Mucosa of descending colon (tissue), 3 donors: ENCODE measurements at regions not wholly inside any gene's neighbourhood (a gene's known extent, or its start where the extent isn't known, plus 50 kb on each side); places are given as distances from the start of the nearest gene placed in this dataset.

Source experiments
- ATAC-seq: fragments of 200-7000 bp; cut with Tn5 transposase; one replicate; pipeline ENCODE4 v1.9.1; 2020; ENCODE audit warnings: mild to moderate bottlenecking, moderate library complexity
- DNase-seq, 3 donors: peaks; one replicate each; pipeline ENCODE4 v3.0.0-alpha.2; 2020
- H3K36me3 ChIP-seq: fragments of 200-600 bp; one replicate; pipeline ENCODE4 v1.8.0; 2021; ENCODE audit warnings: low read depth, mild to moderate bottlenecking
- H3K4me1 ChIP-seq: fragments of 200-600 bp; one replicate; pipeline ENCODE4 v1.8.0; 2021; ENCODE audit warnings: low read depth, mild to moderate bottlenecking
- H3K4me3 ChIP-seq: fragments of 200-600 bp; one replicate; pipeline ENCODE4 v1.8.0; 2021; ENCODE audit warnings: mild to moderate bottlenecking
- H3K9me3 ChIP-seq: fragments of 200-600 bp; one replicate; pipeline ENCODE4 v1.8.0; 2021; ENCODE audit warnings: mild to moderate bottlenecking
- intact Hi-C, 2 donors: fragments of 100-400 bp; cut with DNase I in 1 of 2; cut with micrococcal nuclease in 1 of 2; formaldehyde crosslinking; loops; one replicate each; pipeline versions ENCODE4 v1.11.0 to v1.11.1; 2022; cut with DNase I, micrococcal nuclease
- TF ChIP-seq, protein P1 (sequence below): fragments of 200-600 bp; IDR thresholded peaks from one replicate; pipeline ENCODE4 v1.8.0; 2022; ENCODE audit warnings: antibody characterized with exemption, mild to moderate bottlenecking
- donor health status: DM: no; HTN: no; CAD: no; lungs with moderate emphysema.
- donor health status: DM: no; HTN: no; CAD: no.
- donor health status: DM: no; HTN: yes; CAD: no.

DNA sequence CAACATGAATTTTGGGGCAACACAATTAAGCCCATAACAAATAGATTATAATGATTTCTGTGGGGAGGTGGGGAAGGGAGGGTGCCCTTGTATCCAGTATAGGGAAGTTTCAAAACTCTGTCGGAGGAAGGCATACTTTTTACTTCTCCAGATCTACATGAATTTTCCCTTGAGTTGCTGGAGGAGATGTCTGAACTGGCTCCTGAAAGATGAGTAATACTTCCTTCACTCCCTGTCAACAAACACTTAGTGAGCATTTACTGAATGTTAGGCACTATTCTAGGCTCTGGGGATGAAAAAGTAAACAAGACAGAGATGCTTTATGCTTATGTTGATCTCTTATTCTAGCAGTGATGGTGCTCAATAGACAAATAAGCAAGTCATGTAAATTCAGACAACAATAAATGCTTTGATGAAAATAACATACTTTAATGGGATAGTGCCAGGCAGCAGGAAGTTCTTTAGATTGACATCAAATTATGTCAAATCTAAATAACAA lies 197.9 kb upstream of the ANKH start:
- ATAC-seq (no peak), DNase-seq (no peak)
- Histone ChIP-seq H3K9me3 (no peaks in the 10 kb centered on the region), H3K36me3 (no peaks in the 10 kb centered on the region), H3K4me3 (no peak overlapping the region), H3K4me1 (no peaks in the 10 kb centered on the region)
- intact Hi-C loops: no loop called here
- TF ChIP-seq, protein P1, sequence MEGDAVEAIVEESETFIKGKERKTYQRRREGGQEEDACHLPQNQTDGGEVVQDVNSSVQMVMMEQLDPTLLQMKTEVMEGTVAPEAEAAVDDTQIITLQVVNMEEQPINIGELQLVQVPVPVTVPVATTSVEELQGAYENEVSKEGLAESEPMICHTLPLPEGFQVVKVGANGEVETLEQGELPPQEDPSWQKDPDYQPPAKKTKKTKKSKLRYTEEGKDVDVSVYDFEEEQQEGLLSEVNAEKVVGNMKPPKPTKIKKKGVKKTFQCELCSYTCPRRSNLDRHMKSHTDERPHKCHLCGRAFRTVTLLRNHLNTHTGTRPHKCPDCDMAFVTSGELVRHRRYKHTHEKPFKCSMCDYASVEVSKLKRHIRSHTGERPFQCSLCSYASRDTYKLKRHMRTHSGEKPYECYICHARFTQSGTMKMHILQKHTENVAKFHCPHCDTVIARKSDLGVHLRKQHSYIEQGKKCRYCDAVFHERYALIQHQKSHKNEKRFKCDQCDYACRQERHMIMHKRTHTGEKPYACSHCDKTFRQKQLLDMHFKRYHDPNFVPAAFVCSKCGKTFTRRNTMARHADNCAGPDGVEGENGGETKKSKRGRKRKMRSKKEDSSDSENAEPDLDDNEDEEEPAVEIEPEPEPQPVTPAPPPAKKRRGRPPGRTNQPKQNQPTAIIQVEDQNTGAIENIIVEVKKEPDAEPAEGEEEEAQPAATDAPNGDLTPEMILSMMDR: no peak

DNA sequence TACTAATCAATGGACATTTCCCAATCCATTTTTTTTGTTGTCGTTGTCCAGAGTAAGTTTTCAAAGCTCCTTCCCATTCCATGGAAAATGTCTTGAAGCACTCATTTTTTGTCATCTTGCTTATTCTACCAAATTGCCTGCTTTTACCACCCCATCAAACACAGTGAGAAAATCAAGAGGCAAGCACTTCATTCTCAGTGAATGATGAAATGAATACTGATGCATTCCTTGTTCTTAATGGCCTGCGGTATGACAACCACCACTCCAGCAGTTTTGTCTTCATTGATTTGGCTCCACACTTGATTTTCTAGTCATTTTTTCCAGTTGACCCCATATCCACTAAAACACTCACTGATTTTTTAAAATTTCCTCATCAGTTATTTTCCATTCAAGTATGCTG lies 193.5 kb upstream of the ANKH start:
- Histone ChIP-seq H3K9me3 (no peaks in the 10 kb centered on the region), H3K36me3 (no peaks in the 10 kb centered on the region), H3K4me3 (no peak overlapping the region), H3K4me1 (no peaks in the 10 kb centered on the region)
- TF ChIP-seq, protein P1: no peak
- ATAC-seq (no peak), DNase-seq (no peak)
- intact Hi-C loops: no loop called here

DNA sequence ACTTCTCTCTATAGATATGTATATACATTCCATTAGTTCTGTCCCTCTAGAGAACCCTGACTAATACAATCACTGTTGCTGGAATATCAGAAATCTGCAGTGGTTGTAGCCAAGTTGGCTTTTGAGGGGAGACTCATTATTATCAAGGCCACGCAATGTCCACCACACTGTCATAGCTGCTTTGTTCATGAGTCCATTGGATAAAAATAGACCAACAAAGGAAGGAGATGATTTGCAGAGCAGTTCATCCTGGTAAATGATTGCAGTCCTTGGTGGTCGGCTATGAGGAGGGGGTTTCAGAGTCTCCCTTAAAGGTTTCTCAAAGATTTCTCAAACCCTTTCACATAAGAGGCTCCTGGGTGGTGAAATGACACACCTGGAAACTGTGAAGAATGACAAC lies 192.8 kb upstream of the ANKH start:
- ATAC-seq: no peak
- H3K4me3 ChIP-seq: no peak overlapping the region
- no peaks in the 10 kb centered on the region for H3K9me3 ChIP-seq
- intact Hi-C loops: no loop called here
- H3K36me3 ChIP-seq: no peaks in the 10 kb centered on the region
- TF ChIP-seq, protein P1: no peak
- DNase-seq: no peak
- H3K4me1 ChIP-seq: no peaks in the 10 kb centered on the region

DNA sequence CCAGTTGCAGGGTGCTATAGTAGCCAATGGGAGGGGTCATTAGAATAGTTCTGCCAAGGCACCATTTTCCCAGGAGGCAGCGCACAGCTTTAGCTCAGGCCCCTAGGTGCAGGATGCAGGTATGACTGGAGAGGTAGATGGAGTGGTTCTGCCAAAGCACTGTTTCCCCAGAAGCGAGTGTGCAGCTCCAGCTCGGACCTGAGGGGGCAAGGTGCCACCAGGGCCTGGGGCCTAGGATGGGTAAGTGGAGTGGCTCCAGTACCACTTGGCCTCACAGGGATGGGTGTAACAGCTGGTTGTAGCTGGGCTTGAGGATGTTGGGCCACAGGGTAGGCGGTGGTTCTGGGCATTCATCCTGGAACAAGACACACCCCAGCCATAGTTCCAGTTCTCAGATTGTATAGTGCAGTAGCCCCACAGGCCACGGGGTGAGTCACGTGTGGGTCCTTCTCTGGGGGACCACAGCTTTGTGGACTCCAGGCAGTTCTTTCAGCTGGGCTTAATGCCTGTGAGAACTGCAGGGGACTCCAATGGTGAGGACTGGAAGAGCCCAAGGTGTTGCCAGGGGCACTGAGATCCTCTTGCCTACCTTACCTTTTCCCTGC lies 185.5 kb upstream of the ANKH start:
- no peaks in the 10 kb centered on the region for H3K36me3 ChIP-seq
- DNase-seq (no peak), ATAC-seq (no peak)
- TF ChIP-seq, protein P1: no peak
- H3K9me3 ChIP-seq: no peaks in the 10 kb centered on the region
- H3K4me3 ChIP-seq: no peak overlapping the region
- intact Hi-C loops: no loop called here
- H3K4me1 ChIP-seq: no peaks in the 10 kb centered on the region

DNA sequence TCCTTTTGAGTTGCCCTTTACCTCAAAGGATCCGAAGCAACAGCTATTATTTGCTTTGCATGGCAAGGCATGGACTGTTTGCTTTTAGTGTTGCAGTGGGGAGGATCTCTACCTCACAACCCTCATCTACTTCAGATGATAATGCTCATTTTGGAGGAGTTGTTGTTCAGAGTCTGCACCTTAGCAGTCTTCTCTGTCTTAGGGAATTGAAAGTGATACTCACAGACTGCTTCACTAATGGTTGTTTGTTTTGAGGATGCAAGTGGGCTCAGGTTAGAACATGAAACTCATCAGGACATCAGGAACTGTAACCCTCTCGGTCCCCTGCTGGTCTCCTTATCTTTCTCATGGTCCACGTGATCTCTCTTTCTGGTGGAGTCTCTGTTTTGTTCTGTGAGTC lies 172.9 kb upstream of the ANKH start:
- intact Hi-C loops: no loop called here
- H3K36me3 ChIP-seq: no peaks in the 10 kb centered on the region
- no peaks in the 10 kb centered on the region for H3K4me1 ChIP-seq
- DNase-seq (no peak), ATAC-seq (no peak)
- TF ChIP-seq, protein P1: no peak
- H3K4me3 ChIP-seq: no peak overlapping the region
- H3K9me3 ChIP-seq: no peaks in the 10 kb centered on the region
